Heart left ventricle (tissue), 13 donors: ENCODE measurements at regions not wholly inside any gene's neighbourhood (a gene's known extent, or its start where the extent isn't known, plus 50 kb on each side); places are given as distances from the start of the nearest gene placed in this dataset.

Experiments used
- CTCF ChIP-seq, 12 donors: fragments of 200-600 bp; sonication (generic) in 4 of 12; IDR thresholded peaks; one replicate each; pipeline versions ENCODE4 v1.5.0 to v1.8.0; 2018 to 2022; ENCODE audit warnings: antibody characterized with exemption in 12 of 12, mild to moderate bottlenecking in 5 of 12
- POLR2A ChIP-seq, 2 donors: fragments of 450-650 bp; IDR thresholded peaks; one replicate each; pipeline ENCODE4 v1.6.1; 2017; ENCODE audit warnings: antibody characterized with exemption in 2 of 2, mild to moderate bottlenecking in 2 of 2, moderate library complexity in 2 of 2
- donor health status: ischemic (EF 13 %, LVEDD 7.1; RV severe dilation, severe dysfunction).
- donor health status: DM: no; HTN: yes; CAD: no.
- donor health status: DM: no; HTN: no; CAD: no.
- donor health status: ischemic (EF 25% LVEDD 6.9; RV normal size, moderate dysfunction).
- donor health status: ischemic (EF 25% LVEDD 5.7; RV mildly dilated, moderate dysfunction).
- donor health status: ischemic (EF 35%, LVEDD 5.7; RV mildly dilated, moderate dysfunction).
- donor health status: nonischemic (EF 11% LVEDD 7.7; RV severe dilation, severe dysfunction).
- donor health status: DM: yes; HTN: yes; CAD: no.
- donor health status: PGD.
- donor health status: ischemic (EF 29% LVEDD 5.4; RV normal size, mild dysfunction).
- donor health status: nonischemic (EF 23%, LVEDD 6.1; RV moderate dilation, normal function).

- no peak for TF ChIP-seq CTCF (IDR thresholded peaks at IDR 0.05)
- no peak for TF ChIP-seq POLR2A (IDR thresholded peaks at IDR 0.05)
Measured at GRCh38 chr1:212513586-212513985, 80.9 kb downstream of the NENF start.
